Stimulated activated effector memory CD8-positive, alpha-beta T cell treated with anti-CD3 and anti-CD28 coated beads, Interleukin-12 subunit alpha, Interleukin-12 subunit beta, amount 100 ng/mL, for 72 hours (primary cell): ENCODE measurements at regions not wholly inside any gene's neighbourhood (a gene's known extent, or its start where the extent isn't known, plus 50 kb on each side); places are given as distances from the start of the nearest gene placed in this dataset.

Experiments
- ATAC-seq: fragments of 150-1000 bp; cut with Tn5 transposase; 2 replicates; pipeline ENCODE4 v1.10.0; 2021
- DNase-seq, 2 donors: peaks; one replicate each; pipeline ENCODE4 v3.0.0; 2021 to 2022; ENCODE audit warnings: low spot score in 2 of 2
- H3K27ac Mint-ChIP-seq: one replicate; pipeline ENCODE4 v1.8.0; 2022; ENCODE audit warnings: mild to moderate bottlenecking, mixed read lengths
- H3K36me3 Mint-ChIP-seq: one replicate; pipeline ENCODE4 v1.8.0; 2022; ENCODE audit warnings: mild to moderate bottlenecking, mixed read lengths
- H3K4me1 Mint-ChIP-seq: one replicate; pipeline ENCODE4 v1.8.0; 2022; ENCODE audit warnings: mixed read lengths
- H3K4me3 Mint-ChIP-seq: one replicate; pipeline ENCODE4 v1.8.0; 2022; ENCODE audit warnings: mild to moderate bottlenecking, mixed read lengths
- H3K9me3 Mint-ChIP-seq: one replicate; pipeline ENCODE4 v1.8.0; 2022; ENCODE audit warnings: mixed read lengths

DNA sequence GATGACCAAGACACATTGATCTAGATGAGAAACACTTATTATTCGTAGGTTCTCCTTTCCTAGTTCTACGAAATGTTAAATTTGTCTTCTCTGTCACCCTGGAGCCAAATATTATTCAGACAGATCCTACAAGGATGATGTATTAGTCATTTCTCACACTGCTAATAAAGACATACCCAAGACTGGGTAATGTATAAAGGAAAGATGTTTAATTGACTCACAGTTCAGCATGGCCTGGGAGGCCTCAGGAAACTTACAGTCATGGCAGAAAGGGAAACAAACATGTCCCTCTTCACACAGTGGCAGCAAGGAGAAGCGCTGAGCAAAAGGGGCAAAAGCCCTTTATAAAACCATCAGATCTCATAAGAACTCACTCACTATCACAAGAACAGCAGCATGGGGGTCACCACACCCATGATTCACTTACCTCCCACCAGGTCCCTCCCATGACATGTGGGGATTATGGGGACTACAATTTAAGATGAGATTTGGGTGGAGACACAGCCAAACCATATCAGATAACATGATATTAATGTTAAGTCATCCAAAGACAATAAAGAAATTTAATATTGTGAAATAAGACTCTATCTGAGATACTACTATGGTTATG lies 1248.8 kb upstream of the SLC10A2 start:
- no peaks in the 10 kb centered on the region for H3K4me1 Mint-ChIP-seq
- ATAC-seq (no peak), DNase-seq (no peak)
- H3K9me3 Mint-ChIP-seq: peaks cover 9% of the 10 kb centered on the region
- H3K36me3 Mint-ChIP-seq: no peaks in the 10 kb centered on the region
- no peak overlapping the region for H3K4me3 Mint-ChIP-seq
- H3K27ac Mint-ChIP-seq: no peak overlapping the region

GRCh38 chr13:104314321-104314720 lies 1248.1 kb upstream of the SLC10A2 start:
- Mint-ChIP-seq H3K4me3 (no peak overlapping the region), H3K27ac (no peak overlapping the region), H3K36me3 (no peaks in the 10 kb centered on the region), H3K9me3 (peaks cover 6% of the 10 kb centered on the region), H3K4me1 (no peaks in the 10 kb centered on the region)
- DNase-seq (no peak), ATAC-seq (no peak)

GRCh38 chr13:104310861-104311260 lies 1244.6 kb upstream of the SLC10A2 start:
- no peak for ATAC-seq
- no peaks in the 10 kb centered on the region for H3K36me3 Mint-ChIP-seq
- no peak overlapping the region for H3K4me3 Mint-ChIP-seq
- H3K9me3 Mint-ChIP-seq: peaks cover 9% of the 10 kb centered on the region
- no peak overlapping the region for H3K27ac Mint-ChIP-seq
- no peak for DNase-seq
- H3K4me1 Mint-ChIP-seq: no peaks in the 10 kb centered on the region

DNA sequence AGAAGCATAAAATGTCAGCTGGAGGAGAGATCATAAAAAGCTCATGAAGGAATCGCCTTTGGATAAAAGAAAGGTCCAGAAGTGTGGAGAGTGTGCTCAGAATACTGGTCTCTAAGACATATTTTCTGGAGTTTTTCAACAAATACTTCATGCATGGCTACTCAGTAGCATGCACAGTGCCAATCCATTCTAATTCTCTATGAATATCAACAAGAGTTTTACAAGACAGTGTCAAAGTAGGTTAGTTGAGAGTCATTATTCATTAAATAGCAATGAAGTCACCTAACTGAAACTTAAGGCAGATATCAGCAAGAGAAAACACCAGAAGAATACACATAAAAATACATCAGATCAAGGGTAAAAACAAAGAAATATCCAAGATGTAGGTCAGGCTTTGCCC lies 1243.2 kb upstream of the SLC10A2 start:
- no peaks in the 10 kb centered on the region for H3K36me3 Mint-ChIP-seq
- no peak overlapping the region for H3K4me3 Mint-ChIP-seq
- peaks cover 13% of the 10 kb centered on the region for H3K9me3 Mint-ChIP-seq
- no peaks in the 10 kb centered on the region for H3K4me1 Mint-ChIP-seq
- ATAC-seq (no peak), DNase-seq (no peak)
- H3K27ac Mint-ChIP-seq: no peak overlapping the region

- no peak overlapping the region for H3K27ac Mint-ChIP-seq
- peaks cover 10% of the 10 kb centered on the region for H3K9me3 Mint-ChIP-seq
- DNase-seq (no peak), ATAC-seq (no peak)
- H3K36me3 Mint-ChIP-seq: no peaks in the 10 kb centered on the region
- H3K4me3 Mint-ChIP-seq: no peak overlapping the region
- H3K4me1 Mint-ChIP-seq: no peaks in the 10 kb centered on the region
These were observed 1235.2 kb upstream of the SLC10A2 start for GRCh38 chr13:104301171-104301975.

DNA sequence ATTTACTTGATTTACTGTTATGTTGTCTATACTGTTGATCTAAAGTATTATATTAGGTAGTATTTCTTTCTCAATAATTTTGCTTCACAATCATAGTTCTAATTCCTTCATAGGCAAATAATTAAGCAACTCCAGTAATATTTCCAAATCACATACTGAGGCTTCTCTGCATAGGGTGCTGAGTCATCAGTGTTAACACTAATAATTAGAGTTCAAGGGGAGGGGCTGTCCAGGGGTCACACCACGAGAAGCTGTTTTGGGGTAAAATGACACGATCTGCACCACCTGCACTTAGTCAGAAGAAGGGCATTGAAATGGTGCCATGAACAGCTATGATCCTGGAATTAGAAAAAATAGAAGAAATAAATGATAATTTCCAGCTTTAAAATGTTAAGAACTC lies 1230.9 kb upstream of the SLC10A2 start:
- peaks cover 15% of the 10 kb centered on the region for H3K9me3 Mint-ChIP-seq

DNA sequence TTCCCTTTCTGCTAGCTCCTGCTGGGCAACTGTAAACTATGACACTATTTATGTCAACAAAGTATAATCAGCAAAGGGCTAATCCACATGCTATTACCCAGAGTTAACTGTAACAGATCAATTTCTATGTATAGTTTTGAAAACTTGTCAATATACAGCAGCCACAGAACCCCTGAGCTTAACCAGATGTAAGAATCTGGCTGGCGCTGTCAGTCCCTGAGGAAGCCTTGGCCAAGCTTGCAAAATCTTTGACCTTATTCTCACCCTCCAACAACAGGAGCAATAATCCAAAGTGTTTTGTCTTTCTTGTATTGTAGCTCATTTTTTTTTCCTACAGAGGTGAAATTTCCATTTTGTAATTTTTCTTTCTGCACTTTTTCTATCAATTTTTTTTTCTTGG lies 1230.1 kb upstream of the SLC10A2 start:
- Mint-ChIP-seq H3K4me3 (no peak overlapping the region), H3K36me3 (no peaks in the 10 kb centered on the region), H3K27ac (no peak overlapping the region), H3K4me1 (no peaks in the 10 kb centered on the region), H3K9me3 (peaks cover 18% of the 10 kb centered on the region)
- DNase-seq (no peak), ATAC-seq (no peak)

More for the DNA sequence above, 1230.9 kb upstream of the SLC10A2 start:
- Mint-ChIP-seq H3K4me3 (no peak overlapping the region), H3K27ac (no peak overlapping the region), H3K36me3 (no peaks in the 10 kb centered on the region), H3K4me1 (no peaks in the 10 kb centered on the region)
- no peak for ATAC-seq
- DNase-seq: no peak

DNA sequence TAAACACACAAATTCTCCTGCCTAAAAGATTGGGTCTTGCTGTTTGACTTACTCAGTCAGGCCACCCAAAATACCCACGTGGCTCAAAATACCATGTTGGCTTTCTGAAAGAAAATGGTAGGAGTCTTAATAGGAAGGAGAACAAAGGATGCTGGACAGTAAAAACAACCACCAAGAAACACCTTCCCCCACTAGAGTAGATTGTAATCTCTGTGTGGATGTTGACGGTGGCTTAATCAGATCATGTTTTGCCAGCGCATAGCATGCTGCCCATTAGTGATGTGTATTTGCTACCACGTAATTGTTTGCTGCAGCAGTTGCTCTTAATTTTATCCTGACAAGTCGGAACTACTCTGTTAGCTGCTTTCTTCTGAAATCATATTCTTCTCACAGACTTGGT lies 1229.3 kb upstream of the SLC10A2 start:
- H3K36me3 Mint-ChIP-seq: no peaks in the 10 kb centered on the region
- DNase-seq: no peak
- H3K4me1 Mint-ChIP-seq: no peaks in the 10 kb centered on the region
- no peak overlapping the region for H3K27ac Mint-ChIP-seq
- ATAC-seq: no peak
- H3K9me3 Mint-ChIP-seq: peaks cover 18% of the 10 kb centered on the region
- no peak overlapping the region for H3K4me3 Mint-ChIP-seq

- H3K4me1 Mint-ChIP-seq: no peaks in the 10 kb centered on the region
- no peaks in the 10 kb centered on the region for H3K36me3 Mint-ChIP-seq
- DNase-seq (no peak), ATAC-seq (no peak)
- no peak overlapping the region for H3K27ac Mint-ChIP-seq
- no peak overlapping the region for H3K4me3 Mint-ChIP-seq
- peaks cover 15% of the 10 kb centered on the region for H3K9me3 Mint-ChIP-seq
These were observed 1223.2 kb upstream of the SLC10A2 start for GRCh38 chr13:104289400-104289799.

GRCh38 chr13:104288496-104288895 lies 1222.3 kb upstream of the SLC10A2 start:
- no peak for ATAC-seq
- no peak overlapping the region for H3K27ac Mint-ChIP-seq
- H3K36me3 Mint-ChIP-seq: no peaks in the 10 kb centered on the region
- H3K4me1 Mint-ChIP-seq: no peaks in the 10 kb centered on the region
- H3K9me3 Mint-ChIP-seq: peaks cover 11% of the 10 kb centered on the region
- no peak for DNase-seq
- H3K4me3 Mint-ChIP-seq: no peak overlapping the region

- H3K9me3 Mint-ChIP-seq: no peaks in the 10 kb centered on the region
- no peak overlapping the region for H3K27ac Mint-ChIP-seq
- no peaks in the 10 kb centered on the region for H3K36me3 Mint-ChIP-seq
- H3K4me3 Mint-ChIP-seq: no peak overlapping the region
- no peak for DNase-seq
- no peak for ATAC-seq
- no peaks in the 10 kb centered on the region for H3K4me1 Mint-ChIP-seq
These were observed 1220.5 kb upstream of the SLC10A2 start for GRCh38 chr13:104286566-104287290.

GRCh38 chr13:104281910-104282309 lies 1215.7 kb upstream of the SLC10A2 start:
- peaks cover 4% of the 10 kb centered on the region for H3K9me3 Mint-ChIP-seq
- H3K4me1 Mint-ChIP-seq: no peaks in the 10 kb centered on the region
- DNase-seq (no peak), ATAC-seq (no peak)
- H3K27ac Mint-ChIP-seq: no peak overlapping the region
- no peak overlapping the region for H3K4me3 Mint-ChIP-seq
- no peaks in the 10 kb centered on the region for H3K36me3 Mint-ChIP-seq

DNA sequence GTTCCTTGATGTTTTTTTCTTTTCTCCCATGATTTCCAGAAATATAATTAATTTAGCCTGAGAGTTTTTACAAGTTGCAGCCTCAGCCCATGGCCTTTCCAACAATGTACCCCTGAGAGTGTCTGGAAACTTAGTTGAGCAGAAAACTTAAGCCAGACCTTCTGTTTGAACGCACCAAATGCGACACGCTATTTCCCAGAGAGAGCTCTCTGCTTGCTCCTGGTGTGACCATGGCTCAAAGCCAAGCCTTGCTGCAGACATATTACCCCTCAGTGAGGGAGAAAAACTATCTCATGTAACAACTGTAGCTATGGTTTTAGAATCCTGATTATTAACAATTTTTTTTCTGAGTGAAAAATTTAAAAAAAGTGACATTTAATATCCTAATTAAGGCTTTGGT lies 1204.5 kb upstream of the SLC10A2 start:
- ATAC-seq (no peak), DNase-seq (no peak)
- no peak overlapping the region for H3K4me3 Mint-ChIP-seq
- H3K4me1 Mint-ChIP-seq: no peaks in the 10 kb centered on the region
- no peaks in the 10 kb centered on the region for H3K36me3 Mint-ChIP-seq
- H3K9me3 Mint-ChIP-seq: peaks cover 12% of the 10 kb centered on the region
- H3K27ac Mint-ChIP-seq: no peak overlapping the region

GRCh38 chr13:104267206-104267811 lies 1201.1 kb upstream of the SLC10A2 start:
- no peak overlapping the region for H3K27ac Mint-ChIP-seq
- no peaks in the 10 kb centered on the region for H3K36me3 Mint-ChIP-seq
- no peak for ATAC-seq
- H3K4me3 Mint-ChIP-seq: no peak overlapping the region
- H3K4me1 Mint-ChIP-seq: no peaks in the 10 kb centered on the region
- peaks cover 17% of the 10 kb centered on the region for H3K9me3 Mint-ChIP-seq
- no peak for DNase-seq

- H3K9me3 Mint-ChIP-seq: peaks cover 16% of the 10 kb centered on the region
- ATAC-seq (no peak), DNase-seq (no peak)
- no peaks in the 10 kb centered on the region for H3K4me1 Mint-ChIP-seq
- no peak overlapping the region for H3K4me3 Mint-ChIP-seq
- H3K36me3 Mint-ChIP-seq: no peaks in the 10 kb centered on the region
- H3K27ac Mint-ChIP-seq: no peak overlapping the region
These were observed 1190.5 kb upstream of the SLC10A2 start for GRCh38 chr13:104256701-104257100.
